Activated naive CD8-positive, alpha-beta T cell treated with anti-CD3 and anti-CD28 coated beads for 36 hours (primary cell): ENCODE measurements at regions not wholly inside any gene's neighbourhood (a gene's known extent, or its start where the extent isn't known, plus 50 kb on each side); places are given as distances from the start of the nearest gene placed in this dataset.

Source experiments
- DNase-seq: peaks from one replicate; pipeline ENCODE4 v3.0.0; 2021
- H3K27ac Mint-ChIP-seq: one replicate; pipeline ENCODE4 v1.8.0; 2022; ENCODE audit warnings: mild to moderate bottlenecking, moderate library complexity, mixed read lengths
- H3K27me3 Mint-ChIP-seq: one replicate; pipeline ENCODE4 v1.8.0; 2022; ENCODE audit warnings: mild to moderate bottlenecking, mixed read lengths
- H3K36me3 Mint-ChIP-seq: one replicate; pipeline ENCODE4 v1.8.0; 2021; ENCODE audit warnings: mild to moderate bottlenecking, mixed read lengths
- H3K4me1 Mint-ChIP-seq: one replicate; pipeline ENCODE4 v1.8.0; 2021; ENCODE audit warnings: mixed read lengths
- H3K4me3 Mint-ChIP-seq: one replicate; pipeline ENCODE4 v1.8.0; 2022; ENCODE audit warnings: mild to moderate bottlenecking, moderate library complexity, mixed read lengths
- H3K9me3 Mint-ChIP-seq: one replicate; pipeline ENCODE4 v1.8.0; 2022; ENCODE audit warnings: mixed read lengths

DNA sequence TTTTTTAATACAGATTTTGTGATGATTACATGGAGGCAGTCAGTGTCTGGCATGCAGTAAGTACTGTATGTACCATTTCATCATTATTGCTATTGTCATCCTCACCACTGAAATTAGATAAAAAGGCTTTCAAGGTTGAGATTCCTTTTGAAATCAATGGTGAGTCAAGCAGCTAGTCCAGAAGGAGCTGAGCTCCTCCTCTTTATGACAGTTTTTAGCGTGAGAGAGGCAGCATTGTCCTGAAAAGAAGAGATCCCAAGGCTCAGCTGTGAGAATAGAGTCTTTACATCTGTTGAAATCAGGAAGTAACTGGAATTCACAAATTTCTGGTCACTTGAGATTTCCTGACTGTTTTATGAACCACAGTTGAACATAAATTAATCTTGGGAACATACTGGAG is 161.9 kb downstream of the PAX1 start:
- Mint-ChIP-seq H3K36me3 (no peaks in the 10 kb centered on the region), H3K27me3 (no peaks in the 10 kb centered on the region), H3K27ac (no peak overlapping the region), H3K4me3 (no peak overlapping the region), H3K4me1 (no peaks in the 10 kb centered on the region), H3K9me3 (peaks cover 3% of the 10 kb centered on the region)
- no peak for DNase-seq

- no peaks in the 10 kb centered on the region for H3K4me1 Mint-ChIP-seq
- H3K27me3 Mint-ChIP-seq, result no peaks in the 10 kb centered on the region
- no peak for DNase-seq
- H3K9me3 Mint-ChIP-seq, result peaks cover 16% of the 10 kb centered on the region
- H3K27ac Mint-ChIP-seq, result no peak overlapping the region
- H3K4me3 Mint-ChIP-seq, result no peak overlapping the region
- no peaks in the 10 kb centered on the region for H3K36me3 Mint-ChIP-seq
These were observed 157.5 kb downstream of the PAX1 start for GRCh38 chr20:21862956-21863355.

DNA sequence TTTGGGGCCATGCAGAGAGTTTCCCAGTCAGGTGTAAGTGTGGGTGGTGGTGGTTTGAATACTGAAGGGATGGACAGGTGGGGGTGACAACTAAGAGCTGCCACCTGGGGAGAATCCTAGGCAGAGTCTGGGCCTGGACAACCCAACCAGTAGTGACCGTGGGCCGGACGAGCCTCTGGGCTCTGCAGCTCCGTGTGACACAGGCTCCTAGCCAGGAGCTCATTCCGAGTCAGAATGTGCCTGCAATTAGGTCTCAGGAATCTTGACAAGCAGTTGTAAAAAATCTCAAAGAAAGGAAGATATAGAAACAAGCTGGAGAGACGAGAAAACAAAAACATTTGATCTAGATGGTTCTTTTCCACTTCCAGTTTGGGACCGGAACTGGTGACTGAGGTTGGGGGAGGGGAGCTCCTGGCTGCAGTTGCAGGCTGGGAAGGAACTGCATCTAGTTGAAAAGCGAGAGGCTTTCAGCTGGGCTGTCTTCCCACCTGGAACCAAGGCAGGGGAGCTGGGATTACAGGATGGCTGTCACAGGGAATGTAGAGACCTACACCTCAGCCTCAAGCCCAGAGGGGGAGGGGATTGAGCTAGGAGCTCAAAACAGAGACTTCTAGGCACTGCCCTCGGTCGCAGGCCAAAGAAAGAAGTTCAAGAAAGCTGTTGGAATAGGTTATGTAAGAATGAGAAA is 156.9 kb downstream of the PAX1 start:
- no peaks in the 10 kb centered on the region for H3K27me3 Mint-ChIP-seq
- H3K27ac Mint-ChIP-seq, result no peak overlapping the region
- H3K9me3 Mint-ChIP-seq, result peaks cover 16% of the 10 kb centered on the region
- no peaks in the 10 kb centered on the region for H3K36me3 Mint-ChIP-seq
- H3K4me1 Mint-ChIP-seq, result no peaks in the 10 kb centered on the region
- no peak for DNase-seq
- H3K4me3 Mint-ChIP-seq, result no peak overlapping the region

DNA sequence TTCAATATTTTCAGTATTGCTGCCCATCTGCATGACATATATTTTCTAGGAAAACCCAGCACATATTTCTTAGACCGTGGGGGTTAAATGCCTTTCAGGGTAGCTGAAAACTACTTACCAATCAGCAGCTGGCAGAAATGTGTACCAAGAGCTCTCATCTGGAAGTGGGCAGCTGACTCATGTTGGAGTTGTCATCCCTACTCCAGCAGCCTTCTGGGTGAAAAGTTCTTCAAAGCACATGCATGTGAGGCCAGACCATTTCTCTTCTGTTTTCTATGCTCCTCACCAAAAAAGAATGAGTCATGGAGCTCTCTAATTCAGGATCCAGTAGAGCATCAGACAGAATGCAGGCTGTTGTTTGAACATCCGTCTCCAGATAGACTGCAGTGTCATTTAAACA is 135.5 kb downstream of the PAX1 start:
- no peaks in the 10 kb centered on the region for H3K36me3 Mint-ChIP-seq

DNA sequence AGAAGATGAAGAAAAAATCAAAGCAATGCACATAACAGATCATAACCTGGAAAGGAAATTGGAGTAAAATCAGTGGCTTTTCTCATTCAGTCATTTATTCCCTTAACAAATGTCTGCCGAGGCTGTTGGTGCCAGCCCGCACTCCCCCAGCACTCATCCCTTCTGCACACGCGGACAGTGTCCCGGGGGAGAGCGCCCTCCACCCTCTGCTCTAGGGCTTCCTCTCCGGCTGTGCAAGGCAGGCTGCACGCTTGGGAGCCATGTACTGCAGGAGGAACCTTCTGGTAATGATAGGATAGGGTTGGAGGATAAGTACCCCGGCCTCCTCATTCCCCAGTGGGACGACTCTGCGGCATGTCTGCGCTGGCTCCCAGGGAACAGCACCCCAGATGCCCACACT is 134.5 kb downstream of the PAX1 start:
- DNase-seq, result no peak
- H3K4me1 Mint-ChIP-seq, result no peaks in the 10 kb centered on the region
- no peaks in the 10 kb centered on the region for H3K27me3 Mint-ChIP-seq
- no peaks in the 10 kb centered on the region for H3K36me3 Mint-ChIP-seq
- peaks cover 2% of the 10 kb centered on the region for H3K9me3 Mint-ChIP-seq
- no peak overlapping the region for H3K27ac Mint-ChIP-seq
- no peak overlapping the region for H3K4me3 Mint-ChIP-seq

More for the DNA sequence above, 135.5 kb downstream of the PAX1 start:
- peaks cover 2% of the 10 kb centered on the region for H3K9me3 Mint-ChIP-seq
- no peaks in the 10 kb centered on the region for H3K4me1 Mint-ChIP-seq
- H3K27ac Mint-ChIP-seq, result no peak overlapping the region
- no peaks in the 10 kb centered on the region for H3K27me3 Mint-ChIP-seq
- no peak for DNase-seq
- H3K4me3 Mint-ChIP-seq, result no peak overlapping the region

DNA sequence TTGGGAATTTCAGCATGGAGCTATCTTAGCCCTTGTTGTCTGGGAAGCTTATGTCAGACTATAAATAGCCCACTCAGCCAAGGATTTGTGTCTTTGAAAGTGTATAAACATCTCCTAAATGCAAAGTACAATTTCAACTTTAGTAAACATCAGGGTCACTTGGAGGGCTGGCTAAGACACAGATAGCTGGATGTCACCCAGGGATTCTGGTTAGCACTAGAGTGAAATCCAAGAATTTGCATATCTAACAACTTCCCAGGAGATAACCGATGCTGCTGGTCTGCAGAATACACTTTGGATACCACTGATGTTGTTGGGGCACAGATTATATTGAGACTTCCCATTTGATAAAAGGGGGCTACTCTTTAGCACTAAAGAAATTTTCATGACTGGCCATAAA is 130.9 kb downstream of the PAX1 start:
- no peaks in the 10 kb centered on the region for H3K4me1 Mint-ChIP-seq
- H3K4me3 Mint-ChIP-seq, result no peak overlapping the region
- H3K9me3 Mint-ChIP-seq, result no peaks in the 10 kb centered on the region
- H3K36me3 Mint-ChIP-seq, result no peaks in the 10 kb centered on the region
- no peaks in the 10 kb centered on the region for H3K27me3 Mint-ChIP-seq
- no peak for DNase-seq
- no peak overlapping the region for H3K27ac Mint-ChIP-seq

DNA sequence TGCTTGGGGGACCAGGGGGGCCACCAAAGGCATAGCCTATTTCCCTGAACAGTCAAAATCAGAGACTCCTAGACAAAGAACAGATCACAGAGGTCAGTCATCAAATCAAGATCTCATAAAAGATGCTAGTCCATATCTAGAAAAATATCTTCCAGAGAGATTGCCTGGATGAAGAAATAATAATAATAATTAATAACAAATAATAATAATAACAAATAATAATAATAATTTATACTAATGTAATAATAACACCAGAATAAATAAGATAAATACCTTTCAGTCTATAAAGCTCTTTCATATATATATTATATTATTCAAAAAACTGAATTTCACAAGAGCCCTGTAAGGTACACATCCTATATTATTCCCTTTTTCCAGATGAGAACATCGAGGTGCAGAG is 129.6 kb downstream of the PAX1 start:
- Mint-ChIP-seq H3K27ac (no peak overlapping the region), H3K4me3 (no peak overlapping the region), H3K4me1 (no peaks in the 10 kb centered on the region), H3K9me3 (no peaks in the 10 kb centered on the region), H3K27me3 (no peaks in the 10 kb centered on the region), H3K36me3 (no peaks in the 10 kb centered on the region)
- DNase-seq, result no peak

GRCh38 chr20:21832442-21833385 is 127.2 kb downstream of the PAX1 start:
- Mint-ChIP-seq H3K9me3 (no peaks in the 10 kb centered on the region), H3K27ac (no peak overlapping the region), H3K27me3 (no peaks in the 10 kb centered on the region), H3K4me1 (no peaks in the 10 kb centered on the region), H3K4me3 (no peak overlapping the region), H3K36me3 (no peaks in the 10 kb centered on the region)
- DNase-seq, result no peak

- Mint-ChIP-seq H3K27ac (no peak overlapping the region), H3K27me3 (no peaks in the 10 kb centered on the region), H3K36me3 (no peaks in the 10 kb centered on the region), H3K4me3 (no peak overlapping the region), H3K4me1 (no peaks in the 10 kb centered on the region), H3K9me3 (no peaks in the 10 kb centered on the region)
- DNase-seq, result no peak
These were observed 121.5 kb downstream of the PAX1 start for GRCh38 chr20:21826976-21827375.

DNA sequence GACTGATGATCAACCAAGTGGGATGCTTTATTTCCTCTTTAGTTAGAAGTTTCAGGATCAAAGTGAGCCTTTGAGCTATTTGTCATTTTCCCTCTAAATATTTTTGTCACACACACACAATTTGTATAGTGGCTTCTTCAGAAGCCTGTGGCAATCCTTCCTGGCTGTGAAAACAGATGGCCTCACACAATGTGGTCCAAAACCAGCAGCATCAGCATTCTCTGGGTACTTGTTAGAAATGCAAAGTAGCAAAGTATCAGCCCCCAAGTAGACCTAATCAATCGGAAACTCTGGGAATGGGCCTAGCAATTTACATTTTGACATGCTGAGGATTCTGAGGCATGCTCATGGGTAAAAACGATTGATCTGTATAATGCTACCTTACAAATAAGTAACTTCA is 115.9 kb downstream of the PAX1 start:
- Mint-ChIP-seq H3K9me3 (no peaks in the 10 kb centered on the region), H3K4me1 (no peaks in the 10 kb centered on the region), H3K27me3 (no peaks in the 10 kb centered on the region), H3K27ac (no peak overlapping the region), H3K4me3 (no peak overlapping the region), H3K36me3 (no peaks in the 10 kb centered on the region)
- no peak for DNase-seq

DNA sequence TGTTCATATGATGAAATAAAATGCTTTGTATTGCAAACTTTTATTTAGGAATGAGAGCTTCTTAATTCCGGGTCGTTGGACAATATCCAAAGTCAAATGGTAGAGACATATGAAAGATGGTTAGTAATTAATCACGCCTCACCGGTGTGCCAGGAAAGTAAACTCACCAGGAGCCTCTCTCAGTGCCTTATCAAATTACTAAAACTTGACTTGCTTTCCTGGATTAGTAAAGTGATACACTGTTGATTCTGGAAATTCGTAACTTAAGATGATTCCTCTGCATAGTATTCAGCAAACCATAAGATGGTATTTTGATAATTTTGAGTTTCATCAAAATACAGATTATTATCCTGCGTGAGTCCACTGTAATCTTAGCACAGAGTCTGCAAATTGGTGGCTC is 115.2 kb downstream of the PAX1 start:
- Mint-ChIP-seq H3K4me3 (no peak overlapping the region), H3K4me1 (no peaks in the 10 kb centered on the region), H3K27me3 (no peaks in the 10 kb centered on the region), H3K27ac (no peak overlapping the region), H3K36me3 (no peaks in the 10 kb centered on the region), H3K9me3 (no peaks in the 10 kb centered on the region)
- no peak for DNase-seq

DNA sequence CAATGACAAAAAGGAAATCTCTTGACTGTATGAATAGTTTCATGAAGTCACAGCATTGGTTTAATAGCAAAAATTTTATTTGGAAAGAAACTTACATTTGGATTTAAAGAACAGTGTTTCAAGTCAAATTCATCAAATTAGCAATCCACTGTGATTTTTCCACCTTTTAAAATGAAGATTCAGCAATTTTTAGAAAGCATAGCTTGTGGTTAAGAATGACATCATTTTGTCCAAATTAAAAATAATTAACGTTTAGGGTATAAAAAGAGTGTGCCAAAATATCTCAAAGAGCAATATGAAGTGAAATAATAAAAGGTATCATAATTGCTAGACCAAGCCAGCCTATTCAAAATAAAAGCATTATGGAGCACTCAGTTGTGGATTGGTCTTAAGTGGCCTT is 114.6 kb downstream of the PAX1 start:
- Mint-ChIP-seq H3K27me3 (no peaks in the 10 kb centered on the region), H3K9me3 (no peaks in the 10 kb centered on the region), H3K36me3 (no peaks in the 10 kb centered on the region), H3K4me1 (no peaks in the 10 kb centered on the region), H3K27ac (no peak overlapping the region), H3K4me3 (no peak overlapping the region)
- no peak for DNase-seq

DNA sequence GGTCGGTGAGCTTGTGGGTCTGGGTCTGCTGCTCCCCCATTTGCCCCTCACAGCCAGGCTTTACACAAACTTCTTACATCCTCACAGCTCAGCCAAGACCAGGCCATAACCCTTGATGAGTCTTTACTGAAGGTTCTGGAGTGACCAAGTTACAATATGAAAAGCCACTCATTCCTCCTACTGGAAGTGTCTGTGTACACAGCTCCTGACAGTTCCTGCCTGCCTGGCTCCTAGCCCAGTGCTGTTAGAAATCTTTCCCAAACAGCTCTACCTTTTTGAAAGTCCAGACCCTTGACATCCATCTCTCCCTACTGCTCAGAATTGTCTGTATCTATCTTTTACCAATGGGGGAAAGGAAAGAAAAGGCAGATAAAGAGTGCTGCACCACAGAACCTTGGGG is 106.9 kb downstream of the PAX1 start:
- DNase-seq, result no peak
- Mint-ChIP-seq H3K36me3 (no peaks in the 10 kb centered on the region), H3K27ac (no peak overlapping the region), H3K4me1 (no peaks in the 10 kb centered on the region), H3K4me3 (no peak overlapping the region), H3K27me3 (peaks cover 15% of the 10 kb centered on the region), H3K9me3 (no peaks in the 10 kb centered on the region)

DNA sequence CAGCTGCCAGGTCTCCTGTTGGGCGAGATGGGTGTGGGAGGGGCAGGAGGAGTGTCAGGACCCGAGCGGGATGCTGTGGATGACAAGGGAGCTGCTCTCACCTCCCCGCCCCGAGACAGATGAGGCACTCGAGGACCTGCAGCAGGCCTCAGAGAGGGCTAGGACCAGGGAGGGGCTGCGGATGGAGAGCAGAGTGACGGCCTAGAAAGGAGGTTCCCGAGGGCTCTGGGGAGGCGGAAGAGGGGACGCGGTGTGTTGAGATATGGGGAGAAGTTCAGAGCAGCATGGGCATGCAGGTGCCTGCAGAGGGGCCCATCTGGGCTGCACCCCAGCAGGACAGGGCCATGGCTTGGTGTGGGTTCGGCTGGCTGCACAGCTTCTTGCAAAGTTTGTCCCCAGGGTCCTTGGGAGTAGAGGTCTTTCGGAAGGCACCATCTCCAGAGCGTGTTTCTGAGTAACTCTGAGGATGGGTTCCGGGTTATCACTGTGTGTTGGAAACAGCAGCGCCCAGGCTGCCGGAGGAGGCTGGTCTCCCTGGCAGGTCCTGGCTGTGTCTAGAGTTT is 104.6 kb downstream of the PAX1 start:
- no peak overlapping the region for H3K4me3 Mint-ChIP-seq
- no peak for DNase-seq
- no peak overlapping the region for H3K27ac Mint-ChIP-seq

GRCh38 chr20:21808863-21809664 is 103.6 kb downstream of the PAX1 start:
- H3K9me3 Mint-ChIP-seq, result no peaks in the 10 kb centered on the region
- no peaks in the 10 kb centered on the region for H3K4me1 Mint-ChIP-seq
- H3K27ac Mint-ChIP-seq, result no peak overlapping the region
- no peaks in the 10 kb centered on the region for H3K36me3 Mint-ChIP-seq
- no peak overlapping the region for H3K4me3 Mint-ChIP-seq
- H3K27me3 Mint-ChIP-seq, result peaks cover 15% of the 10 kb centered on the region
- peak; percentile 33 for DNase-seq

More for the DNA sequence above, 104.6 kb downstream of the PAX1 start:
- Mint-ChIP-seq H3K36me3 (no peaks in the 10 kb centered on the region), H3K9me3 (no peaks in the 10 kb centered on the region), H3K4me1 (no peaks in the 10 kb centered on the region), H3K27me3 (peaks cover 15% of the 10 kb centered on the region)
